HG02938 (cell line): ENCODE measurements at regions not wholly inside any gene's neighbourhood (a gene's known extent, or its start where the extent isn't known, plus 50 kb on each side); places are given as distances from the start of the nearest gene placed in this dataset.
"Not testable (repeated sequence)": the region's sequence is repeated elsewhere in the genome, so short reads cannot be mapped to it uniquely, and the experiment has no call there.

Experiments
- ATAC-seq: cut with Tn5 transposase; IDR thresholded peaks from one replicate; pipeline ENCODE4 v1.9.1; 2021; ENCODE audit warnings: mild to moderate bottlenecking, moderate library complexity; ENCODE audit not compliant: unreplicated experiment

- no peak for ATAC-seq
These were observed 329.3 kb upstream of the FZD8 start for GRCh38 chr10:35971397-35971796.

GRCh38 chr10:35963685-35964084 is 321.6 kb upstream of the FZD8 start:
- no peak for ATAC-seq

- no peak for ATAC-seq
These were observed 319.4 kb upstream of the FZD8 start for GRCh38 chr10:35961501-35961900.

DNA sequence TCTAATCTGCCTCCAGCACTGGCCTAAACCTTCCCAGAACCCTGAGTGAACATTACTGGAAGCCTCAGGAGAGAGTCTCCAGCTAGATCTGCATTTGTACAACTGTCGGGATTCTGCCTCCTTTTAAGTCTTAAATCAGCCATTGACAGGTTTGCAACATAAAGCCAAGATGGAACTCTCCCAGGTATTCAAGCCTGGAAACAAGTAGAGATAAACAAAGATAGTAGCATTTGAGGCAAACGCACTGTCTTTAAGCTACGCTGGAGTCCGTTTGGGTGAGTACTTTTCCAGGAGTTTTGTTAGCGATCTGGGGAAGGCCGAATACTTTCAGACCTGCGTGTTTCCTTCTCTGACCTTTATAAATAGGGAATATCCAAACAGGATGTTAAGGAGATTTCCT is 317.2 kb upstream of the FZD8 start:
- ATAC-seq, result no peak

DNA sequence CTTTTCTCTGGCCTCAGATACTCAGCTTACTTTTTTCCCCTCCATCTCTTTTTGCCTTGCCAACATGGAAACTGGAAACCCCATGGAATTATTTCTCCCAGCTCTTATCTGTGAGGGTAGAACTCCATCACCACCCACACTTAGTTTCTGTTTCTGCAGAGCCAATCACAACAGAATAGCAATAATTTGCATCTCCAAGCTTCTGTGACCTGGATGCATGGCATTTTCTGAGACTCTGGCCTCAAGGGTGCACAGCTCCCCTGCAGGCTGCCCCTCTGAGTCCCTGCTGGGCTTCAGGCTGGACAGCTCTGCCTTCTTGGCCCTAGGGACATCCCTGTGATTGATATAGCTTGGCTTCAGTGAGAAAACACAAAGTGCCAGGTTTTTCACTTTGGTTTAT is 316.5 kb upstream of the FZD8 start:
- ATAC-seq, result not testable (repeated sequence)

- ATAC-seq, result no peak
These were observed 308.6 kb upstream of the FZD8 start for GRCh38 chr10:35950701-35951100.

- ATAC-seq, result no peak
These were observed 308.1 kb upstream of the FZD8 start for GRCh38 chr10:35950226-35950625.

DNA sequence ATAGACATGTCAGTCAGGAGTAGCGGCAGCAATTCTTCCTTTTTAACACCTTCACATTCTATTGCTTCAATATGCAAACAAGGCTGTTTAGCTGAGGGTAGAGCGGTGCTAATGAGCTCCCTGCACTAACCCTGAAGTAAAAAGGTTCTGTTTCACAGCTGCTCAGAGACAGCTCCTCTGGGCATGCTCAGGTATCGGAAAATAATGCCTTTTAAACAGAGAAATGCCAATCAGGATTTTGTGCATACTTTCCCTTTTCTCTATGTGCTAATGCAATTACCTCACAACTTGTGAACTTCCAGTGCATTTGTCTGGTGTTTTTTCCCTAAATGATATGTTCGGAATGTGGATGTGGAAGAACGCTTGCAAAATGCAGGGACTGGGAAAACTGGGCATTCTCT is 307.7 kb upstream of the FZD8 start:
- no peak for ATAC-seq

GRCh38 chr10:35946556-35946955 is 304.5 kb upstream of the FZD8 start:
- ATAC-seq, result no peak

DNA sequence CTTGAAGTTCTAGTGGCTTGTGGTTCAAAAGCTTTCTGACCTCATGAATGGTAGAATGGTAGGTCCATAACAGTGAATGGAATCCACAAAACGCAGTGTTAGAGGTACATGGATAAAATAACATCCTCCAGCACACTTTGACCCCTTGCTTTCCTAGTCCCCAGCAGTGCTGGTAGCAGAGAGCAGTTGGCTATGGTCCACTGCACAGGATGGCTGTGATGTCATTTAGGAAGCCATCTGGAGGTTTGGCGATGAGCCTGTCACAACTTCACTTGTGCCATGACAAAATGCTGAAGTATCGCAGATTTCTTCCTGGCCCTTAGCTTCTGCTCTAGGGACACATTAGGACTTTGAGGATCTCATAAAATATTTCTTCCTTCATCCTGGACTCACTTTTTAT is 300.0 kb upstream of the FZD8 start:
- no peak for ATAC-seq

- no peak for ATAC-seq
These were observed 298.3 kb upstream of the FZD8 start for GRCh38 chr10:35940141-35941041.

DNA sequence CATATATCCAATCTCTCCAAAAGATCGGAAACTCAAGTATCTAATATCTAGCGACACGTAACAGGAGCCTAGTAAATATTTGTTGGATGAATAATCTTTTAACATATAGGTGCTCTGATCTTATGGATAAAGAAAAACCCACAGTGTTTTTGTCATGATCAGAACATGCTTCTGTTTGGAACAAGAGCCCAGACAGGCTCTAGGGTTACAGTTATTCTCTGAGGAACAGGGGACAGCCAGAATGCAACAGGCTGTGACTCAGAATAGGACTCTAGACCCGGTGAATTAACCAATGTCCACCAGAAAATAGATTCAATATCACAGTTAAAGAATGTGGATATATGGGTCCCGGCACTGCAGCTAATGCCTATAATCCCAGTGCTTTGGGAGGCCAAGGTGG is 296.1 kb upstream of the FZD8 start:
- ATAC-seq, result no peak

DNA sequence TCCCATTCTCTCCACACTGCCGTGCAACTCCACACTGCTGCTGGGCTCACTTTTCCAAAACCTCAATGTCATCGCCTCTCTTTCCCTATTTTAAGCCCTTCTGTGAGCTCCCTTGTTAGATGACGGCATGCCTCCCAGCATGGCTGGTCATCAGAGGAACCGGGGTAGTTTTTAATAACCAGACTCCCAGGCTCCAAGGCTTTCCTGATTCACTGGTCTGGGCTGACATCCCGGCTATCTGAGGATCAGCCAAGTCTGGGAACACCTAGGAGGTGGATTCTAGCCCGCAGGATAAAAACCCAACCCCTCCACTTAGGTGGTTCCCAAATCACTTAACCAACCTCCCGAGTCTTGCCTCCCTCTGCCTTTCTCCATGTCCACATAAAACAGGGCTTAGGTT is 295.4 kb upstream of the FZD8 start:
- ATAC-seq, result no peak

- ATAC-seq, result no peak
These were observed 292.5 kb upstream of the FZD8 start for GRCh38 chr10:35934642-35934995.

- no peak for ATAC-seq
These were observed 292.0 kb upstream of the FZD8 start for GRCh38 chr10:35933940-35934641.

DNA sequence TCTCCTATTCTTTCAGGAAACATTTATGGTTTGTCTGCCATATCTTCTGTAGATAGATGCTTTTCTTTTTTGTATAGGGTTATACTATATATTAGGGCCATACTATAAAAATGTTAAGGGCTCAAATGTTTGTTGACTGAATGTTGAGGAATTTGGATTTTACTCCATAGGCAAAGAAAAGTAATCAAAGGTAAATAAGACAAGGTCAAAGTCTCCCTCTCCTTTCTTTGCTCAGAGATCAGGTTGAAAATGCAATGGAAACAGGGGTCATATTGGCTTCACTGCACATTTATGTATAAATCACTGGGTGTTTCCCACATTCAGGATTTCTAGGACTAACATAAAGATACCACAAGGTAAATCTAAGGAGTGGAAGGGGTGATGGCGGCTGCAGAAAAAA is 291.4 kb upstream of the FZD8 start:
- no peak for ATAC-seq

- not testable (repeated sequence) for ATAC-seq
These were observed 287.9 kb upstream of the FZD8 start for GRCh38 chr10:35929962-35930361.

DNA sequence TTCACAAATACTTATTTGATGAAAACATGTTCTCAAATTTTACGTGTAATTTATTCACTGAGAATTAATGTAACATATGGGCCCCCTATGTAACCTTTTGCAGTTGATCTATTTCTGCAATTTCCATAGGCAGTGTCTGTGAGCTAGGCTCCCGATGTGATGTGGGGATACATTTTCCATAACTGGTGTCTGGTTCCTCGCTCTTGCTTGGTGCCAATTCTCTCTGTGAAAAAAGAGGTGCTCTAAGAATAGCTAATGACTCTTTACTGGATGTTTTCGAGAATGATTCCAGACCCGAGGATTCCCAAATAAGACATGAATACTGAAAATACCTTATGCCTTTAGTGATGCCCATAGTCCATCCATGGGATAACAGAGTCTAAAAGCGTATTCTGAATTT is 286.7 kb upstream of the FZD8 start:
- ATAC-seq, result no peak

DNA sequence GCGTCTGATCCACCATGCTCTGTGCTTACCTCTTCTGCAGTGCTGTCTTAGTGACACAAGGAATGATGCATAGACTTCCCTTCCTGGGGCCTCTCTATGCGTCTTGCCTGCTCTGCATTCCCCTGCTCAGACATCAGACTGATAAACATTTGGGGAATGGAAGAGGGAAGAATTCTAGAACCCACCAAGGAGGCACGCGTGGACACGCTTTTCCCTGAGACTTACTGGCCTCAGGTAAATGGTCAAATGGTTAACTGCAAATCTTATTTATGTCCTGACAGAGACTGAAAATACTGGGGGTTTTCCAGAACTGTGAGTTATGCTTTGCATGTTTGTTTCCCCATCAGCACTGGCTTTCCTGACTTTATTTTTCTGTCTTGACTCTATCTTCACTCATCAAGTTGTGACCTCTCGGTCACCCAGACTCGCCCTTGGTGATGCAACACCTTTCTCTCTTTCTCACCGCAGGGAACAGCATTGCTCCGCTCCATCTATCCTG is 285.9 kb upstream of the FZD8 start:
- ATAC-seq, result no peak

DNA sequence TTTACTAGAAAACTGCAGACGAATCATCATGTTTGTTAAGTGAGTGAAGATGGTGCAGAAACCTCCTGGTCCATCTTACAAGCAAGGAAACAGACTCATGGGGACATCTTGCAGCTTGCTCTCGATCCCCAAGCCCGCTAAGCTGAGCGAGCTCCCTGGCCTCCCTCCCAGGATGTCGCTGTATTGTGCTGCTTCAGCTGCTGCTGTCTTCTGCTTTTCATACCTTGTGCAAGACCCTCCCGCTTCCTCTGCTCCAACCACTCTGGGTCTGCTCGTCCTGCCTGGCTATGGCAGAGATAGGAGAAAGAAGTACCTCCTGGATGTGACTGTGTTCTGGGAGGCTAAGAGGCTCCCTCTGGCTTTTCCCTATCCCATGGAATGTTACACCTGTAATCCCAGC is 285.2 kb upstream of the FZD8 start:
- ATAC-seq, result no peak

DNA sequence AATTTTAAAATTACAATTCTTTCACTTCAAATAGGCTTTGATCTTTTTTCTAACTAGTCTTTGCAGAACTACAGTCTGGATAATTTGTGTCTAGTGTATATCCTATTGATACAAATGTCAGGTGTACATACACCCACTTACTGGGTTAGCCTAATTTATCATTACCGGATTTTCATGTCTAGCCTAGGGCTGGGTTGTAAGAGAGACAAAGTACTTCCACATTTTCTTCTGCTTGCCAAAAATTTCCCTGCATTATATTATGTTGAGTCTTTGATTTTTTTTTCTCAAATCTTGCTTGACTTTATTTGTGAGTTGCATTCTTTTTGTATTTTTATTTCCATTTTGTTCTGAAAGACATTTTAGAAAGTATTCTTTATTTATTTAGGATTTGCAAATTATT is 284.8 kb upstream of the FZD8 start:
- no peak for ATAC-seq

GRCh38 chr10:35925493-35925892 is 283.4 kb upstream of the FZD8 start:
- no peak for ATAC-seq
